ENCODE measurements at regions not wholly inside any gene's neighbourhood (a gene's known extent, or its start where the extent isn't known, plus 50 kb on each side); places are given as distances from the start of the nearest gene placed in this dataset.

DNA sequence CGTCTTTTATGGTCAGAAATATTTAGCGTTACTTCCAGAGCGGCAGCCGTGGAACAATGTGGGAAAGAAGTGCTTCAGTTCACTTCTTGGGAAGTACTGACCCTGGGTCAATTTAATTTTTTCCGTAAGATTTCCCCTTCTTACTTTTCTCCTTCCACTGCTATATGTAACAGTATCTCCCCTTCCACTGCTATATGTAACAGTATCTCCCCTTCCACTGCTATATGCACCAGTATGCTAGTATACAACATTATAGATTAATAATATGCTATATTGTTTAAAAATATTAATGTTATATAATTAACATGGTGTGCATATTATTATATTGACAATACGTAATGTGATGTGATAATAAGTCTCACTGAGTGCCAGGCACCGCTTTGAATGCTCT lies 69.7 kb upstream of the ERG start:
- DNase-seq = no peak
- 62 to 76% methylated on average over 7 of the region's 7 CpGs for WGBS, 2 donors
- intact Hi-C loops (cut with DNase I) = no loop called here
- H3K4me1 ChIP-seq = no peaks in the 10 kb centered on the region
- H3K27ac ChIP-seq = peak overlapping the region in 1 of 4 donors; percentile 37
- peak overlapping the region in 2 of 4 donors; percentile 9 to 49 for H3K4me3 ChIP-seq
- H3K9me3 ChIP-seq = no peaks in the 10 kb centered on the region
- H3K27me3 ChIP-seq = no peaks in the 10 kb centered on the region
- no peak for TF ChIP-seq POLR2A (IDR thresholded peaks at IDR 0.05)
- TF ChIP-seq, protein P1, sequence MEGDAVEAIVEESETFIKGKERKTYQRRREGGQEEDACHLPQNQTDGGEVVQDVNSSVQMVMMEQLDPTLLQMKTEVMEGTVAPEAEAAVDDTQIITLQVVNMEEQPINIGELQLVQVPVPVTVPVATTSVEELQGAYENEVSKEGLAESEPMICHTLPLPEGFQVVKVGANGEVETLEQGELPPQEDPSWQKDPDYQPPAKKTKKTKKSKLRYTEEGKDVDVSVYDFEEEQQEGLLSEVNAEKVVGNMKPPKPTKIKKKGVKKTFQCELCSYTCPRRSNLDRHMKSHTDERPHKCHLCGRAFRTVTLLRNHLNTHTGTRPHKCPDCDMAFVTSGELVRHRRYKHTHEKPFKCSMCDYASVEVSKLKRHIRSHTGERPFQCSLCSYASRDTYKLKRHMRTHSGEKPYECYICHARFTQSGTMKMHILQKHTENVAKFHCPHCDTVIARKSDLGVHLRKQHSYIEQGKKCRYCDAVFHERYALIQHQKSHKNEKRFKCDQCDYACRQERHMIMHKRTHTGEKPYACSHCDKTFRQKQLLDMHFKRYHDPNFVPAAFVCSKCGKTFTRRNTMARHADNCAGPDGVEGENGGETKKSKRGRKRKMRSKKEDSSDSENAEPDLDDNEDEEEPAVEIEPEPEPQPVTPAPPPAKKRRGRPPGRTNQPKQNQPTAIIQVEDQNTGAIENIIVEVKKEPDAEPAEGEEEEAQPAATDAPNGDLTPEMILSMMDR (IDR thresholded peaks at IDR 0.05) = no peak
- H3K36me3 ChIP-seq = no peaks in the 10 kb centered on the region

DNA sequence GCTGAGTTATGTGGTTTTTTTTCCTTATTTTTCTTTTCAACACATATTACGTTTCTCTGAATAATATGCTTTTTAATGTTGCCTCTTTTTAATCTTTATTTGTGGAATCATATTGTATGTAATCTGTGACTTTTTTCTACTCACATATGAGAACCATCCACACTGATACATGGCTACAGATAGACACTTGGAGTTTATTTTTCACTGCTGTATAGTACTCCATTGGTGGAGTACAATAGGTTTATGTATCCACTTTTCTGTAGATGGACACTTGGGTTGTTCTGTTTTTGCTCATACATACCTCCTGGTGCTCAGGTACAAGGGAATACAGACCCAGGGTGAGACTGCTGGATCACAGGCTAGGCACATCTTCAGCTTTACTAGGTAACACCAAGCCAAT lies 71.5 kb upstream of the ERG start:
- DNase-seq = no peak
- WGBS, 2 donors = 81 to 93% methylated on average over 1 of the region's 1 CpG
- TF ChIP-seq POLR2A (IDR thresholded peaks at IDR 0.05) = no peak
- TF ChIP-seq, protein P1 (IDR thresholded peaks at IDR 0.05) = no peak
- no peaks in the 10 kb centered on the region for H3K9me3 ChIP-seq
- H3K4me3 ChIP-seq = no peak overlapping the region
- no peaks in the 10 kb centered on the region for H3K36me3 ChIP-seq
- H3K4me1 ChIP-seq = no peaks in the 10 kb centered on the region
- intact Hi-C loops (cut with DNase I) = no loop called here
- H3K27me3 ChIP-seq = no peaks in the 10 kb centered on the region
- H3K27ac ChIP-seq = no peak overlapping the region

DNA sequence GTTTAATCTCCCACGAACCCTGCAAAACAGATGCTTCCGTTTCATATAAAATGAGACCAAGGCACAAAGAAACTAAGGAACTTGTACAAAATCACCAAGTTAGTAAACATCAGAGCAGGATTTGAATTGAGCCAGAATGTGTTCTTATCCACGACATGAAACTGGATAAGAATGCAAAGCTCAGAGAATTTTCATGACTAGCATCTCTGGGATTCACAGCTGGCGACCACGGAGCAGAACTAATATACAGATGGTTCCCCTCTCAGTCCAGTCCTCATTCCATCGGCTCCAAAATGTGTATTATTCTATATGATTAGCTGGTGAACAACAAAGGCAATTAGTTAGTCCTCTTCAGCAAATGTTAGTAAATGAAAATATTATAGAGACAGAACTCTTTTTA lies 72.3 kb upstream of the ERG start:
- intact Hi-C loops (cut with DNase I) = no loop called here
- no peaks in the 10 kb centered on the region for H3K4me1 ChIP-seq
- TF ChIP-seq POLR2A (IDR thresholded peaks at IDR 0.05) = no peak
- TF ChIP-seq, protein P1 (IDR thresholded peaks at IDR 0.05) = no peak
- H3K9me3 ChIP-seq = no peaks in the 10 kb centered on the region
- WGBS, 2 donors = 67 to 78% methylated on average over 6 of the region's 6 CpGs
- no peaks in the 10 kb centered on the region for H3K36me3 ChIP-seq
- H3K27me3 ChIP-seq = no peaks in the 10 kb centered on the region
- H3K4me3 ChIP-seq = no peak overlapping the region
- no peak for DNase-seq
- H3K27ac ChIP-seq = no peak overlapping the region

DNA sequence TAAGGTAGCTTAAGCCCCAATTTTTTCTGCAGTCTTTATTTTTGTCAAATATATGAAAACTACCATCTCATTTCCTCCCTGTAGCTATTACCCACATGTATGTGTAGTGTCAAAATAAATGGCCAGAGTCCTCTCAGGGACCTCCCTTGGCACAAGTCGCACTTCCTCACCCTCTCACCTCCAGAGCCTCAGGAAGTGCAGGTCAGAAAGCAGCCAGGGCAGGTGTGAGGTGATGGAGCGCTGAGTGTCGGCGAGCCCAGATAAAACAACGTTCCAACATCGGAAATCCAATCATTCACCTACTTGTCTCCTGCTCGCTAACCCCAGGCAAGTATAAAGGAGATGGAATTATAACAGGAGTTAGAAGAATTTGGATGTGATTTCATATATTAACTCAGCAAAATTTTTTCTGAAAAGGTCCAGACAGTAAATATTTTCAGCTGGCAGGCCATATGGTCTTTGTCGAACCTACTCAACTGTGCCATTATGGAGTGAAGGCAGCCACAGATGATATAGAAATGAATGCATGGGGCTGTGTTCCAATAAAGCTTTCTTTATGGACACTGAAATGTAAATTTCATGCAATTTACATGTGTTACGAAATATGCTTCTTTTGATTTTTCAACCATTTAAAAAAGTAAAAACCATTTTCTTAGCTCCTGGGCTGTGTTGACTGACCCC lies 76.8 kb upstream of the ERG start:
- TF ChIP-seq POLR2A (IDR thresholded peaks at IDR 0.05) = no peak
- TF ChIP-seq, protein P1 (IDR thresholded peaks at IDR 0.05) = no peak
- no peak for DNase-seq
- no peak overlapping the region for H3K27ac ChIP-seq

DNA sequence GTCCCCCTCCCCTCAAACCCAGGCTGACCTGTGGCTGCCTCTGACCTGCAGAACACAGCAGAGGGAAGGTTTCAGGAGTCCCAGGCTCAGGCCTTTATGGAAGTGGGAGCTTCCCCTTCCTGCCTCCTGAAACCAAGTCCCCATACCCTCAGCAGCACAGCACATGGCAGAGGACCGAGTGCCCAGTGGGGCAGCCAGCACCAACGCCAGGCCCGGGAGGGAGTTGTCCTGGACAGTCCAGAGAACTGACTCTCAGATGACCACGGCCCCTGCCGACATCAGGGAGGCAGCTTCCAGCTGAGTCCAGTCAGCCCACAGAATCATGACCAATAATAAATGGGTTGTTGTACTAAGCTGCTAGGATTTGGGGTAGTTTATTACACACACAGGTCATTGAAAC lies 79.6 kb upstream of the ERG start:
- Histone ChIP-seq H3K27ac (no peak overlapping the region), H3K4me3 (no peak overlapping the region), H3K36me3 (no peaks in the 10 kb centered on the region), H3K27me3 (no peaks in the 10 kb centered on the region), H3K4me1 (no peaks in the 10 kb centered on the region), H3K9me3 (no peaks in the 10 kb centered on the region)
- no peak for DNase-seq
- WGBS, 2 donors = 100% methylated on average over 1 of the region's 5 CpGs; no CpG with 5 or more reads in 1 of the 2 donors
- intact Hi-C loops (cut with DNase I) = no loop called here
- TF ChIP-seq, protein P1 (IDR thresholded peaks at IDR 0.05) = no peak
- no peak for TF ChIP-seq POLR2A (IDR thresholded peaks at IDR 0.05)

More for the DNA sequence above, 76.8 kb upstream of the ERG start:
- intact Hi-C loops (cut with DNase I) = no loop called here
- no peaks in the 10 kb centered on the region for H3K4me1 ChIP-seq
- WGBS, 2 donors = 85 to 92% methylated on average over 8 to 9 of the region's 9 CpGs
- H3K4me3 ChIP-seq = no peak overlapping the region
- H3K27me3 ChIP-seq = no peaks in the 10 kb centered on the region
- no peaks in the 10 kb centered on the region for H3K9me3 ChIP-seq
- no peaks in the 10 kb centered on the region for H3K36me3 ChIP-seq
